ENCODE measurements at regions not wholly inside any gene's neighbourhood (a gene's known extent, or its start where the extent isn't known, plus 50 kb on each side); places are given as distances from the start of the nearest gene placed in this dataset.

- no peak for TF ChIP-seq PREB (CRISPR knock-in tag; IDR thresholded peaks at IDR 0.05; ENCODE audit: borderline replicate concordance)
- TF ChIP-seq ZNF396 (CRISPR knock-in tag; IDR thresholded peaks at IDR 0.05; ENCODE audit: borderline replicate concordance) = no peak
- no peak for TF ChIP-seq ATF2 (CRISPR knock-in tag; IDR thresholded peaks at IDR 0.05; ENCODE audit: borderline replicate concordance, low read depth)
- no peak for TF ChIP-seq CDX4 (CRISPR knock-in tag; IDR thresholded peaks at IDR 0.05; ENCODE audit: borderline replicate concordance)
- TF ChIP-seq GABPB1 (CRISPR knock-in tag; IDR thresholded peaks at IDR 0.05) = no peak
- TF ChIP-seq MLX (CRISPR knock-in tag; IDR thresholded peaks at IDR 0.05) = no peak
- TF ChIP-seq ZSCAN18 (CRISPR knock-in tag; IDR thresholded peaks at IDR 0.05) = no peak
- no peak for TF ChIP-seq ARID4B (CRISPR knock-in tag; IDR thresholded peaks at IDR 0.05; ENCODE audit: borderline replicate concordance)
Observed at GRCh38 chr11:133650082-133650481, 117.8 kb upstream of the OPCML start (continued).

- Mint-ChIP-seq H3K27me3 (ENCODE audit: low read depth) (no peaks in the 10 kb centered on the region), H3K36me3 (no peaks in the 10 kb centered on the region)
- POLR2A ChIA-PET = no interaction called here
Observed at GRCh38 chr11:133649040-133649439, 116.7 kb upstream of the OPCML start.

GRCh38 chr11:133639408-133639807, 107.1 kb upstream of the OPCML start:
- Mint-ChIP-seq H3K9me3 (no peaks in the 10 kb centered on the region), H3K27me3 (ENCODE audit: low read depth) (no peaks in the 10 kb centered on the region; the same call in none of the 2 replicates), H3K36me3 (no peaks in the 10 kb centered on the region), H3K4me1 (peaks cover 43% of the 10 kb centered on the region), H3K27ac (no peak overlapping the region), H3K4me3 (no peak overlapping the region)
- DNase-seq (ENCODE audit: low spot score) = no peak
- CTCF ChIA-PET = no interaction called here
- POLR2A ChIA-PET = no interaction called here
- no peak for ATAC-seq
- TF ChIP-seq MXD4 (CRISPR knock-in tag; IDR thresholded peaks at IDR 0.05; ENCODE audit: borderline replicate concordance) (no peak), JUN (CRISPR knock-in tag; IDR thresholded peaks at IDR 0.05) (no peak), NFATC4 (CRISPR knock-in tag; IDR thresholded peaks at IDR 0.05) (no peak), ZSCAN18 (CRISPR knock-in tag; IDR thresholded peaks at IDR 0.05) (no peak), ZNF396 (CRISPR knock-in tag; IDR thresholded peaks at IDR 0.05; ENCODE audit: borderline replicate concordance) (no peak), NR3C1 (CRISPR knock-in tag; conservative IDR thresholded peaks at IDR 0.05; ENCODE audit: low read depth) (no peak), ZBTB43 (CRISPR knock-in tag; IDR thresholded peaks at IDR 0.05) (no peak), GABPB1 (CRISPR knock-in tag; IDR thresholded peaks at IDR 0.05) (no peak), RORB (CRISPR knock-in tag; IDR thresholded peaks at IDR 0.05) (no peak)

More at GRCh38 chr11:133649040-133649439, 116.7 kb upstream of the OPCML start:
- no peak for DNase-seq (ENCODE audit: low spot score)
- Mint-ChIP-seq H3K4me1 (peaks cover 9% of the 10 kb centered on the region), H3K4me3 (no peak overlapping the region), H3K27ac (no peak overlapping the region), H3K9me3 (no peaks in the 10 kb centered on the region)
- CTCF ChIA-PET = interaction anchor here (1.4 kb wide), 1 partner anchor 33 kb away, joined by 3 read pairs; no protein-coding TSS in a partner anchor
- no peak for ATAC-seq
- TF ChIP-seq SMAD4 (CRISPR knock-in tag; IDR thresholded peaks at IDR 0.05) (no peak), RORB (CRISPR knock-in tag; IDR thresholded peaks at IDR 0.05) (no peak), MAX (CRISPR knock-in tag; IDR thresholded peaks at IDR 0.05) (no peak), ZMAT4 (CRISPR knock-in tag; IDR thresholded peaks at IDR 0.05) (no peak), ZNF423 (CRISPR knock-in tag; IDR thresholded peaks at IDR 0.05) (no peak)
